NCI-H2029 (cell line): ENCODE measurements at regions not wholly inside any gene's neighbourhood (a gene's known extent, or its start where the extent isn't known, plus 50 kb on each side); places are given as distances from the start of the nearest gene placed in this dataset.

Experiments used
- DNase-seq: peaks from one replicate; lab custom pipeline; 2025; lab: John Stamatoyannopoulos, UW

DNA sequence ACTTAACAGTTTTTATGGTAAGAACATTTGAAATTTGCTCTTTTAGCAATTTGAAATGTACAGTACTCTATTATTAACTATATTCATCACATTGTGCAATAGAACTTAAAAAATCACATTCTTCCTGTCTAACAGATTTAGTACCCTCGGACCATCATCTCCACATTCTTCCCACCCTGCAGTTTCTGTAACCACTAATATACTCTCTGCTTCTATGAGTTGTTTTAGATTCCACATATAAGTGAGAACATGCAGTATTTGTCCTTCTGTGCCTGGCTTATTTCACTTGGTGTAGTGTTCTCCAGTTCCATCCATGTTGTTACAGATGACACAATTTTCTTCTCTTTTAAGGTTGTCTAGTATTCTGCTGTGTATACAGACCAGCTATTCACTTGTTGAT lies 88.9 kb upstream of the SEC61G start:
- DNase-seq: no peak

DNA sequence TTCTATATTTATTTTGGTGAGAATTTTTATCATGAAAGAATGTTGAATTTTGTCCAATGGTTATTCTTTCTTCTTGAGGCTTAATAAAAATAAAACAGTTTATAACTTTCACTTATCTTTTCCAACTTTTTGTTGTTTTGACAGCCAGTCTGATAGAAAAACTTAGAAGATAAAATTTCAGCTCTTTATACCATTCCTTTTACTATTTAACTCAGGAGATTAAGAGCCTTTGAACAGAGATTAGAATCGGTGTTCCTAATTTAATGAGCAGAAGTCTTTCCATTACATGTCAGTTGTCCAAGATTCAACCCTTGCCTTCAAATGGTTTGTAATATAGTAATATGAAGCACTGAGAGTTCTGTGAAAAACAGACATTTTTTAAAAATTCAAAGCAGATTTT lies 97.8 kb upstream of the SEC61G start:
- DNase-seq: no peak

DNA sequence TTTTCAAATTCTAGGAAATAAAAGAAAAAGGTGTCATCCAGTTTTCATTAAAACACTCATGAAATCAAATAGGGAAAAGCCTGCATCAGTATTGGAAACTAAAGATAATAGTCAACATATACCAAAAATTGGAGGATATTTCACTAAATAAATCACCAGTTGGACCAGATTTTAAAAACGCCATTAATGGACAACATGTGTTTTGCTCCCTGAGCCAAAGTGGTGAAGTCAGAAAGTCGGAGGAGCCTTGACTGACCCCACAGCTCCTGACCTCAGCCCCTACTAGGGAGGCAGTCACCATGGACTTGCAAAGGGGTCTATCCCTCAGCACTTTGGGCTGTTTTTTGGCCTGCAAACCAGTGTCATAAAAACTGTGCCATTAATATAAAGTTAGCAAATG lies 98.3 kb upstream of the SEC61G start:
- DNase-seq: no peak

DNA sequence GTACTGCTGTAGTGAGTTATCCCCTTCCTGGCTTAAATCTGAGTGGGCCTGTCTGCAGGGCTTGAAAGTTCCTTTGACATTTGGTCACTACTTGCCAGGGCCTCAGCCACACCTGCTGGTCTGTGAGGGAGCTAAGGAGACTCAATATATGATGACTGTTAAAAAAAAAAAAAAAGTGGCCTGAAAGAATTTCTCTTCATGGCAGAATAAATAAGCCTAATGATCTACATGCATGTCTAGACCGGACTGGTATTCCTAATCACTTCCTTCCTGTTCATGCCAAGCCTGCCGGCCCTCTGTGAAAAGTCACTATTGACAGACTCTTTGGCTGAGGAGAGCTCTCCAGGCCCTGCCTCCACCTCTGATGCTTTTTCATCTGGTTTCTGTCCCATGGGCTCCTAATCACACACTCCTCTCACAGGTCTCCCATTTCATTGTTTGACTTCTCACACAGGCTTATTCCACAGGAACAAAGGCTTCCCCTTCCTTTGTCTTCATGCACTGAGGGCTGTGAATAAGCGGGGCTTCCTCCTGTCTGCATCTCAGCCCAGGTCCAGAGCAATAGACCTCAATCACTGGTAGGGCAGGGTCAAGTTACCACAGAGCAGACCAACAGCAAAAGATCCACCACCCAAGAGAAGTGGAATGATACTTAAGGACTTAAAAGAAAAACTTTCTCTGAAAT lies 99.1 kb upstream of the SEC61G start:
- DNase-seq: peak; percentile 92

DNA sequence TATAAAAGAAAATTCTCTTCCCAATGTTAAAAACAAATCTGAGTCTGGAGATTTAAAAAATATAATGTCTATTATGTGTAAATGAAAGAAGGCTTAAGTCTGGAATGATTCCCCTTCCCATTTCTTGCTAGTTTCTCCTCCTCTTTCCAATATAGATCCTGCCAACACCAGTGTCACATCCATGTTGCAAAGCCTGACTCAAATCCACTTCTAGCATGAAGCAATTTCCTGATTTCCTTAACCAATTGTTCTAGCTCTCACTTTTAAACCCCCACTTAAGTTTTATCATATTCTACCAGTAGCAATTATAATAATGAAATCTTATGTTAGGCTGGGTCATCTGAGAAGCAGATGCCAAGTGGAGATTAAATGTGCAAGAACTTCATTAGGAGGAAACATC lies 100.1 kb upstream of the SEC61G start:
- no peak for DNase-seq

DNA sequence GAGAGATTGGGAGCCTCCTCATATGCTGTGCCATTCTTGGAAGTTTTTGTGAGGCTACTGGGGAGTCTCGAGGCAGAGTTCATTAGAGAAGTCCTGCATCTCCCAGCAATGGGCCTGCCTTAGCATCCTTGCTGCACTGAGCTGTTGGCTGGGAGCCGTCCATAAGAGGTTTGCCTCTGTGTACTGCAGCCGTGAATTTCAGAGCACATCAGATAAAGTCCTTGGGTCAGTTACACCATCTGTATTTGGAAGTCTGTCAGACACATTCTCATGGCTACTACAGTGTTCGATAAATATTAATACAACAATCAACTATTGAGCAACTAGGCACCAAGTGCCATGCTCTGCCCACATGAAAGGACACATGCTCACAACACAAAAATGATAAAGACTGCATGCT lies 100.5 kb upstream of the SEC61G start:
- DNase-seq: no peak

DNA sequence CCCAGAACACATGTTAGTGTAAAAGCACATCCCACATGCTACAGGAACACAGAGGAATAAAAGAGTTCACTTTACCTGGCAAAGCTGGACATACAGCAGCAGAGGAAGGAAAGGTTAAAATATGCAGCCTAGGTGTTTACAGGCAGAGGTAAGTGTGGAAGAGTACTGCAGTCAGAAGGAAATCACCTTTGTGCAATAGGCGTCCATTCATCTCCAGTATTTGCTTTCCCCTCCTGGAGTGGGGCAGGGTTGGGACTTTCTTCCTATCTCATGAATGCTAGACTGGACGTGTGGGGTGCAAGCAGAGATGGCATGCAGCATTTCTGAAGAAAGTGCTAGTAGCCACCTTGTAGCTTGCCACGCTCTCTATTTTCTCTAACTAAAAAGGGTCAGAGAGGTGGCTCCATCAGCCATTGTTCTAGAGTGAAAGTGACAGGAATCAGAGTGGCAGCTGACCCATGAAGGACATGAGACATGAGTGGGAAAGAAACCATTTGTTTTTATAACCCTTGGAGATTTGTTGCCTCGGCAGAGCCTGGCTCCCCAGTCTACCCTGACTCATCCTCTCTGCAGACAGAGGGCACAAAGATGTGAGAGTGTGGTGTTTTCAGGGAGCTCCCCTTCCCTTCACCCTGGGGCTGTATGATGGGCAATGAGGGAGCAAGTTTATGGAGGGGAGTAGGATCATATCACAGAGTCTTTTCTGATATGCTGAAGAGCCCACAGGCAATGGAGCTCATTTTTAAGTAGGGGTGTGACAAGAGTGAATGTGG lies 101.2 kb upstream of the SEC61G start:
- DNase-seq: no peak

DNA sequence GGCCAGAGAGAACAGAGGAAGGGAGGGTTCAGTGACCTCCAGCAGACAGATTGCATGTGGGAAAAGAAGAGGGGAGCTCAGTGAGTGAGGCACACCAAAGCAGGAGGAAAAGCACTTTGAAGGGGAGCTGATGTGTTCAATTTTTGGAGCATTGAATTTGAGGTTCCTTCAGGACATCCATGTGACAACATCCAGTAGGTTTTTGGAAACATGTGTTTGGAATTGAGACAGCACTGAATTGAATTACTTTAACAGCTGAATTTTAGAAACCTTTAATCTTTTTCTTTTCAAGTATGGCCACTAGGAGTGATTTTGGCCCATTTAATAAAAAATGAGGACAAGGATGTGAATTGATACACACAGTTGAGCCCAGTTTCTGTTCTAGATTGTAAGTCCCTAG lies 101.8 kb upstream of the SEC61G start:
- no peak for DNase-seq

DNA sequence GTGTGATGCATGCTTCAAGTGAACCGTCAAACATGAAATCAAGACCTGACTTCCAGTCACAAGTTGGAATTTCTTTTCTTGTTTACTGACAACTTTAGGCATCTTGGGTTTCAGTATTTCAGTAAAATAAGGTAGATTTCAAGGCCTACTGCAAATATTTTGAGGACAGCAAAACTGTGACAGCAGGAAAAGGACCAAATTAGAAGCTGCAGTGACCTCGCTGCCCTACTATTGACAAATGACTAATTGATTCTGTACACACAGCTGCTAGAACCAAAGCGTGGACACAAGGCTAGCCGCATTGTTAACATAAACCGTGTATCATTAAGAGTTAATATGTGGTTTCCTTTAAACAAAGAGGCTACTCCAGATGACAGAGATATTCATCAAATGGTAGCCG lies 105.7 kb upstream of the SEC61G start:
- DNase-seq: peak; percentile 19

DNA sequence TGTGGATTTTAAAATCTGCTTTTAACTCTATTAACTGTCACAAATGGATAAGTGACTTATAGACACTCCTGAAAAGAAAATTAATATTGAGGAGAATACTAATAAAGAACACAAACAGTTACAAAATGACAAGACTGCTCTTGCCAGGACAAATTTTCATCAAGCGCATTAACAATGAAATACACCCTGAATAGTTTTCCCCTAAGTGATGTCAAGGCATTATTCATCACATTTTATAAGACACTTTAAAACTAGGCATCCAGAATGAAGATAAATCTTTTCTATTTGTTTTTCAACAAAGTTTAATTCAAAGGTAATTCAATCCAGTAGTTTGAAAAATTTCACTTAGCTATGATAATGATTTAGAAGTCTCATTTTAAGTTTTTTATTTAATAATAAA lies 110.5 kb upstream of the SEC61G start:
- no peak for DNase-seq

DNA sequence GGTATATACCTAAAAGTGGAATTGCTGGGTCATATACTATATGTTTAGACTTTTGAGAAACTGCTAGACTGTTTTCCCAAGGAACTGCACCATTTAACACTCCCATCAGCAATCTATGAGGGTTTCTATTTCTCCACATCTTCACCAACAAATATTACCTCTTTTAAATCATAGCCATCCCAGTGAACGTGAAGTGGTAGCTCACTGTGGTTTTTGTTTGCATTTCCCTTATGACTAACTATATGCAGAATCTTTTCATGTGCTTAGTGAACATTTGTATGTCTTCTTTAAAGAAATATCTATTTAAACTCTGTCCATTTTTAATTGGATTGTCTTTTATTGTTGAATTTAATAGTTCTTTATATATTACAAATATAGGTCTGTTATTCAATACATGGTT lies 115.8 kb upstream of the SEC61G start:
- DNase-seq: no peak

DNA sequence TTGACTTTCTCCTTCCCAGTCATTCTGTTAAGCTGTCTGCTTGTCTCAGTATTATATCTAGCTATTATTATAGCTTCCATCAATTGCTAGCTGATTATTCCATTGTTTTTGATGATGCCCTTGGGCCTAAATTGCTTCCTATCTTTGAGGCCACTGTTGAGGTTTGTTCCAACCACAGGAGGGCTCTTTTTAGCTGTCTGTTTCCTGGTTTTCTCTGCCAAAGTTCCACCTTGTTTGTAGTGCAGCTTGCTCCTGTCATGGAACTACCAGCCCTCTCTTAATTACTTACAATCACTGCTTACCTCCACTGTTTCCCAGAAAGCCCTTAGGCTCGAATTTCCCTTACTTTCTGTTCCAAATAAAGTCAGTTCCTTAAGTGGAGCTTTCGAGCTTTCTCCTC lies 118.7 kb upstream of the SEC61G start:
- no peak for DNase-seq

DNA sequence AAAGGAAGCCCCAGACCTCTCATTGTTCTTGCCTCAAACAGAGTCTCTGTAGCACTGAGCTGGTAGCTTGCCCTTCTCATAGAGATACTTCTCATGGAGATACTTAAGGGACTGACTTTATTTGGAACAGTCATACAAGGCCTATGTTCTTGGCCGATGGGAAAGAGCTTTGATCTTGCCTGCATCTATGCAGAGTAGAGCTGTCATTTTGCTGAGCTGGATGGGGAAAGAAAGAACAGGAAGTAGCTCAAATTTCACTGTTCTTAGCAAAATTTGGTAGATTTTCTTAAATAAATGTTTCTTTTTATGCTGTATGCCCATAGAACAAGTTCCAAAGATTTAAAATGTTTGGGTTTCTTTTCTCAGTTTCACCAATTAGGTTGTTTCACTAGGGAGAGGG lies 119.3 kb upstream of the SEC61G start:
- no peak for DNase-seq

DNA sequence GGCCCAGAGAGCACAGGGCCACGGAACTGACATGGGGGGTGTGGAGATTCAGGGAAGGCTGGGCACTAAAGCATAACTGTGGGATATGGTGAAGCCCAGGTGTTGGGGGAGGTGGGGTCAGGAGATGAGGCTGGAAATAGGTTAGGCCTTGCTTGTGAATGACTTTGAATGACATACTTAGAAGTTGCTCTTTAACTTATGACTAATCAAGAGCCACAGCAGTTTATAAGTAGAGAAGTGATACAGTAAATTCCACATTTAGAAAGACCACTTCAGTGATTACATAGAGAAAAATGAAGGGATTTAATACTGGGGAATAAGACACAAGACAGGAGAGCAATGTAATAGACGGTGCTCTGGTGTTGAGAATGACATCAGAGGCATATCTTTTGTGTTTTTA lies 120.8 kb upstream of the SEC61G start:
- no peak for DNase-seq

DNA sequence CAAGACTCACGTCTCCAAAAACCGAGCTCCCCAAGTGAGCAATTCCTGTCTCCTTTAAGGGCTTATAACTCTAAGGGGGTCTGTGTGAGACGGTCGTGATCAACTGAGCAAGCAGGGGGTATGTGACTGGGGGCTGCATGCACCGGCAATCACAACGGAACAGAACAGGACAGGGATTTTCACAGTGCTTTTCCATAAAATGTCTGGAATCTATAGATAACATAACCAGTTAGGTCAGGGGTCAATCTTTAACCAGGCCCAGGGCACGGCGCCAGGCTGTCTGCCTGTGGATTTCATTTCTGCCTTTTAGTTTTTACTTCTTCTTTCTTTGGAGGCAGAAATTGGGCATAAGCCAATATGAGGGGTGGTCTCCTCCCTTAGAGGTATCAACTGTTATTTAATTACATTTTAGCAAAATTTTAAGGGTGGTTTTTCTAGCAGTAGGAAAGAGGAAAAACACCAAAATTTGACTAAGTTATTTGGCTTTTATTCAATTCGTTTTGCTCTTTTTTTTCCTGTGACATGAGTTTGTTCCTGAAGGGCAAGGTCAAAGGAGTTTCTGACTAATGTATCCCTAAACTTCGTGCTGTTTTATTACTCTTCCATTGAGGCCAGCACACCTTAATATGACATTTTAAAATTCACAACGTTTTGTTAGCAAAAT lies 121.4 kb upstream of the SEC61G start:
- DNase-seq: no peak

DNA sequence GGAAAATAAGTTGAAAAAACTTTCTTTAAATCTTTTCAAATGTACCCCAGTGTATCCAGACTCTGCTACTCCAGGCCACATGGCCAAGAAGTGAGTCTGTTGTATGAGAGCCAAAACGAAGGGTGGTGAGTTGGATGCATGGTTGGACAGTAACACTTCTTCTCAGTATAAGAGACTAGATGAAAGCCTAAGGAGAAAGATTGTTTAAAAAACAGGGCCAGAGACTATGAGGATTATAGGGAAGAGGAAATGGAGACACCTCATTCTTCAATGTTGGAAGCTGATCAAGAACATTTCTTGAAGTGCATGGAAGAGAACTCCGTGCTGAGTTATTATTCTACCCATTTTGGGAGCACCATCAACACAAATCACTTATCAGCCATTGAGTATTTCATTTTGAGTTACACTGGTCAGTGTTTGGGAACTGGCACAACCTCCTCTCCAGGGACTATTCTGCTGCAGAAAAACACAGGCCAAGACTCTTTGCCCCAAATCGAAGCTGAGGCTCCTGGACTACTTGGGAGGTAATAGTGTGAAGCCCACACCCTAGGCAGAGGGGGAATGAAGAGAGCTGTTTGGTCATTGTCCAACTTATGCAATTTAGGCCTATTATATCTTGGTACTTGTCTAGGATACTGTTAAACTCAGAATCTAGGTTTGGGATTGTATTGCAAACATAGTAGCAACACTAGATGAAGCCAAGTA lies 123.0 kb upstream of the SEC61G start:
- DNase-seq: no peak

DNA sequence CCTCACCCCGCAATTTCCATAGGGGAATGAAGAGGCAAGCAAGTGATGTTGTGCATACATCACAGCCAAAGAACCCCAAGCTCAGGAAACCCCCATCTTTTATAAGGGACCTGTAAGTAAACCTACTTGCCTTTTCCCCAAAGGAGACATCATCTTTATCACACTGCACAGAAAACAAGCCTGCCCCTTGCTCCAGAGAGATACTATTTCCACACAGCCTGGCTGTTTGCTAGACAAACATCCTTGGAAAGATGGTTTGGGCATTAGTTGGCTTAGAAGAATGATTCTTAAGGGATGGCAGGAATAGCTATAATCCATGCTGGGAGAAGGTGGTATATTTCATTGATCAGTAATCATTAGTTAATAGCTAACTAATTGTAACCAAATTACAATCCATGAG lies 123.7 kb upstream of the SEC61G start:
- no peak for DNase-seq

DNA sequence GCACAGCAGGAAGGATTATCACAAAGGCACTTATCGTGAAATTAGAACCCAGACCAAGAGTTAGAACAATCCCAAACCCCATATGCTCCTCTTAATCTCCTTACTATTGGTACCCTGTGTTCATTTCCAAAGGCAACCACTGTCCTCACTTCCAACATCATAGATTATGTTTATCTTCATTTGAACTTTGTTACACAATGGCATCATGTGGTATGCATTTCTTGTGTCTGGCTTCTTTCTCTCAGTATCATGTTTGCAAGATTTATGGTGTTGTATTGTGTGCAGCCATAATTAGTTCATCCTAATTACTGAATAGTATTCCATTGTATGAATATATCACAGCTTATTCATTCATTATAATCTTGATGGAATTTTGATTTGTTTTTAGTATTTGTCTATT lies 124.6 kb upstream of the SEC61G start:
- DNase-seq: no peak

DNA sequence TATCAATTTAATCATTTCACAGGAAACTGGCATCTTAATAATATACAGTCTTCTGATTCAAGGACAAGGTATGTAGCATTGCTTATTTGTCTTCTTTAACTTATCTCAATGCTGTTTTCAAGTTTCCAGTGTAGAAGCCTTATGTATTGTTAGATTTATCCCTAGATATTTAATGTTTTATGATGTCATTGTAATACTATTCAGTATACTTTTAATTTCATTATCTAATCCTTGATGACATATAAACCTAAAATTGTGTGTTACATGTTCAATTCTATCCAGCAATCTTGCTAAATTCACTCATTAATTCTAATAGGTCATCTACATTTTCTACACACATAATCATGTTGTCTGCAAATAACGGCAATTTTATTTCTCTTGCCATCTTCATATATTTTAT lies 126.3 kb upstream of the SEC61G start:
- no peak for DNase-seq

DNA sequence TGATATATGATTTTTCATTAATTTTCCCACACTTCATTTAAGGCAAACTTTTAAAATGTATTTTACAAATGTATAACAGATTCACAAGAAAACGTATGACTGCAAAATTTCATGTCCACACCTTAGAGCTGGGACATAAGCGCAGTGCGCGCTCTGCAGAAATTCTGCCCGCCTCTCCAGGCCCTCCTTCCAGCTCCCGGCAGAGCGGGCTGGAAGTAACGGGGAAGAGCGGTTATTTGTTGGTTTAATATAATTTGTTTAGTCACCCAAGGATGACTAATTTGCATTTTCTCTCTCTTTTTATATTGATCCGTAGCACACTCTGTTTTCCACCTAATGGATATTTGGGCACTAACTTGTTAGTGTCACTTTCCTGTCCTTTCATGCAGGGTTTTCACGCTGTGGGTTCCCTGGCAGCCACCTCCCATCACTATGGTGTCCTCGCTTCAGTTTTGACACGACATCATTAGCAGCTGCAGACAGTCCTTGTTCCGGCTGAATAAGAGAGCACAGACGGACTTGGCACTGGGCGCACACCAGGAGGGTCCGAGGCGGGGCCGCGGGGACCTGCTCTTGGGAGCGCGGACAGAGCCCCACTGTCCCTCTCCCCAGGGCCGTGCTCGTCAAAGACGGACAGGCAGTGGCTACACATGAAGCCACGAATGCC lies 129.2 kb upstream of the SEC61G start:
- DNase-seq: no peak

DNA sequence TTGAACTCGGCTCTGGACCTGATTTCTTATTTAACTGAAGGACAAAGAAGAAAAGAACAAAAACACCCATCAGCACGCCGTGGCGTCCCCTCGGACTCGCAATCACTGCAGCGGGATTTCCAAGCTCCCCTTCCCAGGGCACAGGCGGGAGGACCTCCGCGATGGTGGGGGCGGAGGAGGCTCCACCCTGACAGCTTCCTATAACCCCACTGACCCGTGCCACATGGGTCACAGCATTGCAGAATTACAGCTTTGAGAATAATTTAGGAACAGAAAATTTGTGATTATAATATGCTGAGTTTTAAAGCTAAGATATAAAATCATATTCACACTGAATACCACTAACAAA lies 129.7 kb upstream of the SEC61G start:
- DNase-seq: no peak

DNA sequence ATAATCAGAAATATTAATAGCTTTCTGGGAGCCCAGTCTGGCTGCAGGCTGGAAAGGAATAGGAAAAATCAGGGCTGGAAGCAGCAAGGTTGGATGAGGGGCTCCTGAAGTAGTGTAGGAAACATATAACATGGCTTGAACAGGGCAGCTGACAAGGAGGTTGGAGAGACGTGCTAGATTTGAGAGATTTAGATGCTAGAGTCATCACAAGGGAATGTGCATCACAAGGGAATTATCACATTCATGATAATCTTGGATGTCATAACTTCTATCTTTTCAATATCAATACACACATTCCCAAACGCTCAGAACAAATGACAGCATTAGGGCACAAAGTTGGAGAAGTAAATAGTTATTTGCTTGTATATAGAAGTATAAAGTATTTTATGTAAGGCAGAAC lies 120.9 kb upstream of the EGFR start:
- no peak for DNase-seq
